CD4-positive, alpha-beta T cell (primary cell): ENCODE measurements at regions not wholly inside any gene's neighbourhood (a gene's known extent, or its start where the extent isn't known, plus 50 kb on each side); places are given as distances from the start of the nearest gene placed in this dataset.

Source experiments
- ATAC-seq: fragments of 200-7000 bp; cut with Tn5 transposase; one replicate; pipeline ENCODE4 v1.10.0; 2022; ENCODE audit warnings: mild to moderate bottlenecking; ENCODE audit not compliant: poor library complexity
- CTCF ChIA-PET: fragments of 350-600 bp; sonication (Branson Sonifier 250); formaldehyde crosslinking; loops from one replicate; lab custom pipeline; 2021; ENCODE audit warnings: antibody characterized with exemption, inconsistent platforms; lab: Charles Lee
- POLR2A ChIA-PET: fragments of 350-600 bp; sonication (Branson Sonifier 250); formaldehyde crosslinking; loops from one replicate; lab custom pipeline; 2021; ENCODE audit warnings: antibody characterized with exemption, inconsistent platforms; lab: Charles Lee
- DNase-seq, 14 experiments: peaks; one replicate each; pipeline ENCODE4 v3.0.0-alpha.2; 2013 to 2020; ENCODE audit warnings: mixed read lengths in 2 of 14
- H3K27ac ChIP-seq, 2 donors: one replicate each; pipeline versions ENCODE4 v1.5.1 to v1.7.0; 2013; ENCODE audit warnings: low read length in 2 of 2, low read depth in 1 of 2, mild to moderate bottlenecking in 1 of 2
- H3K27me3 ChIP-seq, 2 experiments: 1 replicate in 1 of 2; 2 replicates in 1 of 2; pipeline versions ENCODE4 v1.6.1 to v1.7.0; 2013; ENCODE audit warnings: low read length in 2 of 2, control low read depth in 1 of 2, mild to moderate bottlenecking in 1 of 2, moderate library complexity in 1 of 2; ENCODE audit not compliant: insufficient read depth in 2 of 2, control insufficient read depth in 1 of 2
- H3K36me3 ChIP-seq: one replicate; pipeline ENCODE4 v1.6.1; 2013; ENCODE audit warnings: low read length, control low read depth; ENCODE audit not compliant: insufficient read depth
- H3K4me1 ChIP-seq: one replicate; pipeline ENCODE4 v1.6.1; 2013; ENCODE audit warnings: low read length, control low read depth; ENCODE audit not compliant: insufficient read depth
- H3K4me3 ChIP-seq: one replicate; pipeline ENCODE4 v1.5.1; 2013; ENCODE audit warnings: mild to moderate bottlenecking, low read length, moderate library complexity
- H3K9me3 ChIP-seq, 2 experiments: 1 replicate in 1 of 2; 2 replicates in 1 of 2; pipeline versions ENCODE4 v1.6.1 to v1.7.0; 2013; ENCODE audit warnings: low read length in 2 of 2, mild to moderate bottlenecking in 2 of 2, control low read depth in 1 of 2, moderate library complexity in 1 of 2; ENCODE audit not compliant: control insufficient read depth in 1 of 2, insufficient read depth in 1 of 2
- H3K27ac Mint-ChIP-seq: one replicate; pipeline ENCODE4 v1.8.0; 2020; ENCODE audit warnings: mixed read lengths
- H3K27me3 Mint-ChIP-seq: one replicate; pipeline ENCODE4 v1.8.0; 2021; ENCODE audit warnings: mixed read lengths
- H3K36me3 Mint-ChIP-seq: one replicate; pipeline ENCODE4 v1.8.0; 2021; ENCODE audit warnings: low read depth, mixed read lengths
- H3K4me1 Mint-ChIP-seq: one replicate; pipeline ENCODE4 v1.8.0; 2021; ENCODE audit warnings: low read depth, mixed read lengths
- H3K4me3 Mint-ChIP-seq: one replicate; pipeline ENCODE4 v1.8.0; 2020; ENCODE audit warnings: mild to moderate bottlenecking, mixed read lengths
- H3K9me3 Mint-ChIP-seq: one replicate; pipeline ENCODE4 v1.8.0; 2020; ENCODE audit warnings: mixed read lengths
- intact Hi-C, 2 experiments: fragments of 100-400 bp; cut with DNase I in 1 of 2; cut with micrococcal nuclease in 1 of 2; formaldehyde crosslinking; loops; one replicate each; pipeline versions ENCODE4 v1.15.1 to v1.9.0; 2023 to 2025; cut with DNase I, micrococcal nuclease
- TF ChIP-seq, protein P1 (sequence below): fragments of 200-600 bp; IDR thresholded peaks from one replicate; pipeline ENCODE4 v1.8.0; 2022; ENCODE audit warnings: antibody characterized with exemption, mild to moderate bottlenecking

DNA sequence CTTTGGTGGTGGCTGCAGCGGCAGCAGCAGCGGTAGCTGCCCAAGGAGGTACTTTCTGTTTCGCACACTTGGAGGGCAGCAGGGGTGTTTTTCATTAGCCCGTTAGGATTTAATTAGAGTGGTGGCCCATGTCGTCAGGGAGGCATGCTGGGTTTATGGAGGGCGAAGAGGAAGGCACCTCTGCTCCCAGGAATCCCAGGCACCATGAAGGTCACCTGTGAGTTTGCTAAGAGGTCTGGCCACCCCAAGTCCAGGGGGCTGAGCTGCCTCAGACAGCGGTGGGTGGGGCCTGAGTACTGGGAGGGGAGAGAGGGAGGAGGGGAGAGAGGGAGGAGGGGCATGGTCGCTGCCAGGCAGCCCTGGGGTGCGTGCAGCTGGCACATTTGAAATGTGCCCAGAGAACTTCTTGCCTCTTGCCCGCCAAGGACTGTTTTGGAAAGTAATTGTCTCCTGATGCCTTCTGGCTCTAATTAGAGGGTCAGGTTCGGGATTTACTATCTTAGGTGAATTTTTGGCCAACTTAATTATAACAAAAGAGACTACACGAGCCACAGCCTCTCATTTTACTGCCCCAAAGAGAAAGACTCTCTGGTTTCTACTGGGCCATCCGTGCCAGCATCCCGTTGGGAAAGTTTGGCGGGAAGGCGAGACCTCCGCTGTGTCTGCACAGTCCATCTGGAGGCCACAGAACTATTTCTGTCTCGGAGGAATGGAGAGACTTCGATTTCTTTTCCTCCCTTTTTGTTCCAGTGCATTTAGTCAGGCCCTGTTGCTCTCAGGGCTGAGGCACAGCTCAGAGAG, 62.0 kb downstream of the GLI2 start:
- Mint-ChIP-seq H3K36me3 (no peaks in the 10 kb centered on the region), H3K27me3 (no peaks in the 10 kb centered on the region), H3K4me1 (no peaks in the 10 kb centered on the region), H3K4me3 (no peak overlapping the region), H3K27ac (no peak overlapping the region), H3K9me3 (no peaks in the 10 kb centered on the region)
- H3K27me3 ChIP-seq: no peaks in the 10 kb centered on the region
- TF ChIP-seq, protein P1, sequence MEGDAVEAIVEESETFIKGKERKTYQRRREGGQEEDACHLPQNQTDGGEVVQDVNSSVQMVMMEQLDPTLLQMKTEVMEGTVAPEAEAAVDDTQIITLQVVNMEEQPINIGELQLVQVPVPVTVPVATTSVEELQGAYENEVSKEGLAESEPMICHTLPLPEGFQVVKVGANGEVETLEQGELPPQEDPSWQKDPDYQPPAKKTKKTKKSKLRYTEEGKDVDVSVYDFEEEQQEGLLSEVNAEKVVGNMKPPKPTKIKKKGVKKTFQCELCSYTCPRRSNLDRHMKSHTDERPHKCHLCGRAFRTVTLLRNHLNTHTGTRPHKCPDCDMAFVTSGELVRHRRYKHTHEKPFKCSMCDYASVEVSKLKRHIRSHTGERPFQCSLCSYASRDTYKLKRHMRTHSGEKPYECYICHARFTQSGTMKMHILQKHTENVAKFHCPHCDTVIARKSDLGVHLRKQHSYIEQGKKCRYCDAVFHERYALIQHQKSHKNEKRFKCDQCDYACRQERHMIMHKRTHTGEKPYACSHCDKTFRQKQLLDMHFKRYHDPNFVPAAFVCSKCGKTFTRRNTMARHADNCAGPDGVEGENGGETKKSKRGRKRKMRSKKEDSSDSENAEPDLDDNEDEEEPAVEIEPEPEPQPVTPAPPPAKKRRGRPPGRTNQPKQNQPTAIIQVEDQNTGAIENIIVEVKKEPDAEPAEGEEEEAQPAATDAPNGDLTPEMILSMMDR: no peak
- H3K27ac ChIP-seq: no peak overlapping the region
- H3K4me3 ChIP-seq: no peak overlapping the region
- CTCF ChIA-PET: no interaction called here
- POLR2A ChIA-PET: no interaction called here
- H3K9me3 ChIP-seq: peaks cover 0 to 4% of the 10 kb centered on the region in 2 experiments
- ATAC-seq (no peak), DNase-seq (no peak)
- no peaks in the 10 kb centered on the region for H3K36me3 ChIP-seq
- intact Hi-C loops: no loop called here
- H3K4me1 ChIP-seq: no peaks in the 10 kb centered on the region

DNA sequence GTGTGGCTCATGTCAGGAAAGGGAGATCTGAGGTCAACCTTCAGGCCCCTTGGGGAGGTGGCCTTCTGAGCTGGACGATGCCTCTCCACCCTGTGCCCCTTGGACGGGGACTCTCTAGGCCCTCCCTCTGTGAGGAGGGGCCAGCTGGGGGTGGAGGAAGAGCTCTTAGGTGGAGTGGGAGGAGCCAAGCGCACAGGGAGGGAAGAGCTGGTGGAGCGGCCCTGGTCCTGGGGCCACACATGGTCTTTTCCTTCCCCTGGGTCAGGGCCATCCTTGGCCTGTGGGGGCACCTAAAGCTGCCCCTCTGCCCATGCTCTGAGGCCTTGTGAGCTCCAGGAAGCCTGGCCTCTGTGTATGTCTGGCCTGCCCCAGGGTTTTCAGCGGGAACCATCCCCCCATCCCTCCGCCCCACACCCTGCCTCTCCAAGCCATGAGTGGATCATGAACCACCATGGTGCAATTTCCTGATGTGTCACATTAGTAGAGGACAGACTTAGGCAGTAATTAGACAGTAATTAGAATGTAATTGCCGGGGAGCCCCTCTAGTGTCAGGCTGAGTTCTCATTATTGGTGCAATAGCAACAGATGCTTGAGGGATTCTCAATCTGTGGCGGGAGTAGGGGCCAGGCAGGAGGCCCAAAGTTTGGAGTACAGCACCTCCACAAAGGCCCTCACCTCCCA, 63.0 kb downstream of the GLI2 start:
- H3K4me1 Mint-ChIP-seq: no peaks in the 10 kb centered on the region
- intact Hi-C loops: no loop called here
- CTCF ChIA-PET: no interaction called here

DNA sequence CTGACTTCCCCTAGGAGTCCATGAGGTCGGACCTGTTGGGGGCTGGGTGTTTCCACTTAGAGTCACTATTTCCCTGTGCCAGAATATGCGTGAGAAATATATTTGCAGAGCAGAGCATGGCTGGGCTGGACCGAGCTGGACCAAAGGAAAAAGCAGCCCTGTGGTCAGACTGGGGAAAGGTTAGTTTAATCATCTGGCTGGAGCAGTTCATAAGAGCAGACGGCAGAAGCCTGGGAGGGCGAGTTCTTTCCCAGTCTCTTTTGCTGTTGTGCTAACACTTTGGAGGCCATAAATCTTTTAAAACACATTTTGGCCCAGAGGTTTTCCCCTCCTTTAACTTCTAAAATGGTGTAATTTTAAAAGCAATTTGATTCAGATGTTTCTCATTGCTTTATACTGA, 66.5 kb downstream of the GLI2 start:
- no peaks in the 10 kb centered on the region for H3K4me1 Mint-ChIP-seq
- no peaks in the 10 kb centered on the region for H3K27me3 Mint-ChIP-seq
- no peak overlapping the region for H3K4me3 ChIP-seq
- ATAC-seq (no peak), DNase-seq (no peak)
- no peaks in the 10 kb centered on the region for H3K36me3 Mint-ChIP-seq
- no peak overlapping the region for H3K27ac ChIP-seq
- H3K27ac Mint-ChIP-seq: no peak overlapping the region
- no peaks in the 10 kb centered on the region for H3K9me3 Mint-ChIP-seq
- CTCF ChIA-PET: no interaction called here
- TF ChIP-seq, protein P1: no peak
- H3K27me3 ChIP-seq: no peaks in the 10 kb centered on the region
- H3K36me3 ChIP-seq: no peaks in the 10 kb centered on the region
- intact Hi-C loops: no loop called here
- POLR2A ChIA-PET: no interaction called here
- H3K4me1 ChIP-seq: no peaks in the 10 kb centered on the region
- H3K4me3 Mint-ChIP-seq: no peak overlapping the region
- no peaks in the 10 kb centered on the region for H3K9me3 ChIP-seq

More for the DNA sequence above, 63.0 kb downstream of the GLI2 start:
- ATAC-seq (no peak), DNase-seq (no peak)
- H3K36me3 ChIP-seq: no peaks in the 10 kb centered on the region
- POLR2A ChIA-PET: no interaction called here
- H3K4me1 ChIP-seq: no peaks in the 10 kb centered on the region
- H3K9me3 Mint-ChIP-seq: no peaks in the 10 kb centered on the region
- H3K36me3 Mint-ChIP-seq: no peaks in the 10 kb centered on the region
- peaks cover 0 to 2% of the 10 kb centered on the region in 2 experiments for H3K9me3 ChIP-seq
- H3K27ac ChIP-seq: no peak overlapping the region
- no peaks in the 10 kb centered on the region for H3K27me3 ChIP-seq
- TF ChIP-seq, protein P1: no peak
- H3K4me3 Mint-ChIP-seq: no peak overlapping the region
- H3K4me3 ChIP-seq: no peak overlapping the region
- no peaks in the 10 kb centered on the region for H3K27me3 Mint-ChIP-seq
- no peak overlapping the region for H3K27ac Mint-ChIP-seq
